ENCODE measurements at regions not wholly inside any gene's neighbourhood (a gene's known extent, or its start where the extent isn't known, plus 50 kb on each side); places are given as distances from the start of the nearest gene placed in this dataset.

GRCh38 chr18:45398448-45398847 is 216.8 kb upstream of the SLC14A2 start:
- no peak overlapping the region for H2AFZ ChIP-seq (ENCODE audit: low read depth)
- H3K27me3 ChIP-seq (ENCODE audit: insufficient read depth, low read depth): no peaks in the 10 kb centered on the region
- H3K4me3 ChIP-seq (IDR thresholded peaks at IDR 0.05; ENCODE audit: insufficient read depth, low read depth, low read length): no peak overlapping the region
- no peaks in the 10 kb centered on the region for H3K36me3 ChIP-seq (ENCODE audit: insufficient read depth)
- H4K20me1 ChIP-seq (ENCODE audit: insufficient read depth): no peaks in the 10 kb centered on the region
- no peaks in the 10 kb centered on the region for H3K4me1 ChIP-seq (ENCODE audit: low read depth, poor library complexity, severe bottlenecking)
- no peak for TF ChIP-seq CTCF (conservative IDR thresholded peaks at IDR 0.05; ENCODE audit: low read depth, low read length)
- no peaks in the 10 kb centered on the region for H3K79me2 ChIP-seq (ENCODE audit: insufficient read depth, low read depth)
- H3K27ac ChIP-seq: no peak overlapping the region
- no peak overlapping the region for H3K9ac ChIP-seq
- H3K4me2 ChIP-seq: no peak overlapping the region

DNA sequence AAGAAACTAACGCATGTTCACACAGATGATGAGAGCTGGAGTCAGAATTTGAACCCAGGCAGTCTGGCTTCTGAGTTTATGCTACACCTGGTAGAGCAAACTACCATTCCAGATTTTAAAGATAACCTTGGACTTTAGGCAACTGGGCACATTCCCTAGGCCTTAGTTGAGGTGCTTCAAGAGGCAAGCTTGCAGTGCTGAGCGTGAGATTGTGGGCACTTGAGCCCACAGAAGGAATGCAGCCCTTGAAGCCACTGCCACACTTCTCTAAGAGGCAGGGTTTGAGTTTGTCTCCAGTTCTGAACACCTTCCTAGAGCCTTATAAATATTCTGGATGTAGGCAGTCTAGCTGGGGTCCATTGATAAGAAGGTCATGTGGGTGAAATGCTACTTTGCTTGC is 216.1 kb upstream of the SLC14A2 start:
- Histone ChIP-seq H4K20me1 (ENCODE audit: insufficient read depth) (no peaks in the 10 kb centered on the region), H3K9ac (no peak overlapping the region), H3K79me2 (ENCODE audit: insufficient read depth, low read depth) (no peaks in the 10 kb centered on the region), H3K36me3 (ENCODE audit: insufficient read depth) (no peaks in the 10 kb centered on the region), H3K4me1 (ENCODE audit: low read depth, poor library complexity, severe bottlenecking) (no peaks in the 10 kb centered on the region), H3K27ac (no peak overlapping the region), H3K4me3 (IDR thresholded peaks at IDR 0.05; ENCODE audit: insufficient read depth, low read depth, low read length) (no peak overlapping the region), H2AFZ (ENCODE audit: low read depth) (no peak overlapping the region), H3K27me3 (ENCODE audit: insufficient read depth, low read depth) (no peaks in the 10 kb centered on the region), H3K4me2 (no peak overlapping the region)
- no peak for TF ChIP-seq CTCF (conservative IDR thresholded peaks at IDR 0.05; ENCODE audit: low read depth, low read length)

DNA sequence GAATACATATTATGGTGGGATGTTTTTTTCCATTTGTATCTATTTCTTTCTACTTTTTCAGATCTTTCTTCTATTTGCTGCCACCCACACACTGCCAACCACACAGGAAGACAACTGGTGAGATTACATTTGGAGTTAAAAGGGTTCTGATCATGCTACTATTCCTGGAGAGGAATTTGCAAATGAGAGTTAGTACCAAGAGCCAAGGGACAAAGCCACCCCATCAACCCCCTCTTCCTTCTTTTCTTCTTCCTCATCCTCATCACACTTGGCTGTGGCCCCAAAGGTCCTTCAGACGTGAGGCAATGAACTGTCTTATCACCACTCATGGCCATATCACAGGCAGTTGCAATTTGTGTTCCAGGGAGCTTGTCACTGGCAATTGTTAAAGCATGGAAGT is 215.6 kb upstream of the SLC14A2 start:
- H3K79me2 ChIP-seq (ENCODE audit: insufficient read depth, low read depth): no peaks in the 10 kb centered on the region
- H2AFZ ChIP-seq (ENCODE audit: low read depth): no peak overlapping the region
- no peaks in the 10 kb centered on the region for H3K36me3 ChIP-seq (ENCODE audit: insufficient read depth)
- no peaks in the 10 kb centered on the region for H4K20me1 ChIP-seq (ENCODE audit: insufficient read depth)
- no peaks in the 10 kb centered on the region for H3K4me1 ChIP-seq (ENCODE audit: low read depth, poor library complexity, severe bottlenecking)
- no peak overlapping the region for H3K4me2 ChIP-seq
- H3K27me3 ChIP-seq (ENCODE audit: insufficient read depth, low read depth): no peaks in the 10 kb centered on the region
- no peak overlapping the region for H3K27ac ChIP-seq
- H3K4me3 ChIP-seq (IDR thresholded peaks at IDR 0.05; ENCODE audit: insufficient read depth, low read depth, low read length): no peak overlapping the region
- no peak overlapping the region for H3K9ac ChIP-seq
- TF ChIP-seq CTCF (conservative IDR thresholded peaks at IDR 0.05; ENCODE audit: low read depth, low read length): no peak

GRCh38 chr18:45402485-45403056 is 212.7 kb upstream of the SLC14A2 start:
- H3K4me3 ChIP-seq (IDR thresholded peaks at IDR 0.05; ENCODE audit: insufficient read depth, low read depth, low read length): no peak overlapping the region
- no peak overlapping the region for H2AFZ ChIP-seq (ENCODE audit: low read depth)
- H3K4me2 ChIP-seq: no peak overlapping the region

More at GRCh38 chr18:45402485-45403056, 212.7 kb upstream of the SLC14A2 start:
- no peaks in the 10 kb centered on the region for H3K79me2 ChIP-seq (ENCODE audit: insufficient read depth, low read depth)
- H3K27ac ChIP-seq: no peak overlapping the region
- no peak overlapping the region for H3K9ac ChIP-seq
- no peaks in the 10 kb centered on the region for H4K20me1 ChIP-seq (ENCODE audit: insufficient read depth)
- H3K27me3 ChIP-seq (ENCODE audit: insufficient read depth, low read depth): no peaks in the 10 kb centered on the region
- TF ChIP-seq CTCF (conservative IDR thresholded peaks at IDR 0.05; ENCODE audit: low read depth, low read length): no peak
- H3K36me3 ChIP-seq (ENCODE audit: insufficient read depth): no peaks in the 10 kb centered on the region
- H3K4me1 ChIP-seq (ENCODE audit: low read depth, poor library complexity, severe bottlenecking): no peaks in the 10 kb centered on the region

Data from KMS-11 (cell line).